GM18499 (cell line): ENCODE measurements at regions not wholly inside any gene's neighbourhood (a gene's known extent, or its start where the extent isn't known, plus 50 kb on each side); places are given as distances from the start of the nearest gene placed in this dataset.

Source experiments
- ATAC-seq: cut with Tn5 transposase; IDR thresholded peaks from one replicate; pipeline ENCODE4 v1.9.1; 2021; ENCODE audit warnings: moderate number of reproducible peaks; ENCODE audit not compliant: insufficient read depth, unreplicated experiment

- no peak for ATAC-seq
Observed at GRCh38 chr22:48890693-48891554, 936.7 kb downstream of the BRD1 start.

GRCh38 chr22:48889887-48890692, 937.6 kb downstream of the BRD1 start:
- no peak for ATAC-seq

- no peak for ATAC-seq
Observed at GRCh38 chr22:48889209-48889830, 938.4 kb downstream of the BRD1 start.

- ATAC-seq = no peak
Observed at GRCh38 chr22:48888466-48889208, 939.0 kb downstream of the BRD1 start.

GRCh38 chr22:48887394-48888332, 940.0 kb downstream of the BRD1 start:
- no peak for ATAC-seq

GRCh38 chr22:48886604-48887393, 940.9 kb downstream of the BRD1 start:
- no peak for ATAC-seq

- ATAC-seq = no peak
Observed at GRCh38 chr22:48885919-48886305, 941.8 kb downstream of the BRD1 start.

GRCh38 chr22:48885271-48885918, 942.3 kb downstream of the BRD1 start:
- ATAC-seq = no peak

- no peak for ATAC-seq
Observed at GRCh38 chr22:48884786-48885185, 942.9 kb downstream of the BRD1 start.

- no peak for ATAC-seq
Observed at GRCh38 chr22:48884324-48884723, 943.3 kb downstream of the BRD1 start.

- no peak for ATAC-seq
Observed at GRCh38 chr22:48883211-48883960, 944.3 kb downstream of the BRD1 start.

- no peak for ATAC-seq
Observed at GRCh38 chr22:48882636-48883200, 945.0 kb downstream of the BRD1 start.

- ATAC-seq = no peak
Observed at GRCh38 chr22:48881326-48881980, 946.2 kb downstream of the BRD1 start.

GRCh38 chr22:48880749-48881148, 946.9 kb downstream of the BRD1 start:
- no peak for ATAC-seq

- no peak for ATAC-seq
Observed at GRCh38 chr22:48876951-48877350, 950.7 kb downstream of the BRD1 start.

- ATAC-seq = no peak
Observed at GRCh38 chr22:48874956-48875355, 952.7 kb downstream of the BRD1 start.

GRCh38 chr22:48873191-48873520, 954.5 kb downstream of the BRD1 start:
- no peak for ATAC-seq
